K562 (cell line): ENCODE measurements at regions not wholly inside any gene's neighbourhood (a gene's known extent, or its start where the extent isn't known, plus 50 kb on each side); places are given as distances from the start of the nearest gene placed in this dataset.

Source experiments
- ATAC-seq: fragments of 200-7000 bp; cut with Tn5 transposase; 3 replicates; pipeline ENCODE4 v1.9.1; 2020; ENCODE audit warnings: moderate library complexity
- BruUV-seq: library from RNA; stranded (reverse); fragments of 400-500 nt; replicated peaks from 2 replicates; lab custom pipeline; 2021; lab: Mats Ljungman, UMichigan
- CTCF ChIA-PET: fragments of 300-600 bp; formaldehyde crosslinking; extraction: SDS; loops from one replicate; lab custom pipeline; 2021; ENCODE audit warnings: low intra/inter-chr PET ratio; lab: Yijun Ruan, JAX
- POLR2A ChIA-PET: fragments of 300-600, 350-650 bp; sonication (Branson Sonifier 250); formaldehyde crosslinking; extraction: SDS; loops from one replicate; lab custom pipeline; 2021; ENCODE audit warnings: antibody characterized with exemption, inconsistent platforms; lab: Yijun Ruan, JAX
- DNase-seq, 4 experiments: peaks; one replicate each; pipeline versions ENCODE4 v3.0.0 to v3.0.0-alpha.2; 2011 to 2018; ENCODE audit warnings: low spot score in 3 of 4, mixed read lengths in 3 of 4; ENCODE audit errors: extremely low read depth in 1 of 4
- FAIRE-seq: peaks from 2 replicates; lab custom pipeline; 2011; peaks lifted over from hg19 to GRCh38; lab: Jason Lieb, UNC
- H2AFZ ChIP-seq: 2 replicates; pipeline ENCODE4 v1.6.0; 2011; ENCODE audit warnings: low read depth, low read length, control low read depth, inconsistent platforms
- H3K27ac ChIP-seq: fragments of 200-600 bp; 3 replicates; pipeline ENCODE4 v1.8.0; 2011; ENCODE audit warnings: low read depth, mild to moderate bottlenecking, control low read depth, inconsistent platforms, low read length, moderate library complexity, mixed read lengths; ENCODE audit errors: extremely low read depth
- H3K27me3 ChIP-seq, 2 experiments: fragments of 300-600 bp in 1 of 2; 2 replicates in 1 of 2; 3 replicates in 1 of 2; pipeline versions ENCODE4 v1.6.0 to v1.8.0; 2011; ENCODE audit warnings: inconsistent platforms in 2 of 2, low read length in 2 of 2, mild to moderate bottlenecking in 1 of 2, mixed read lengths in 1 of 2, moderate library complexity in 1 of 2; ENCODE audit not compliant: control insufficient read depth in 2 of 2, insufficient read depth in 2 of 2
- H3K36me3 ChIP-seq: fragments of 300-600 bp; 3 replicates; pipeline ENCODE4 v1.8.0; 2011; ENCODE audit warnings: mild to moderate bottlenecking, low read length, inconsistent platforms; ENCODE audit not compliant: control insufficient read depth, insufficient read depth
- H3K4me1 ChIP-seq, 2 experiments: fragments of 200-600 bp in 1 of 2; replicated peaks in 1 of 2; 2 replicates in 1 of 2; 3 replicates in 1 of 2; pipeline versions ENCODE4 v1.5.1 to v1.8.0; 2011; ENCODE audit warnings: inconsistent platforms in 2 of 2, low read length in 2 of 2, mild to moderate bottlenecking in 1 of 2, mixed read lengths in 1 of 2, moderate library complexity in 1 of 2; ENCODE audit not compliant: control insufficient read depth in 2 of 2, insufficient read depth in 2 of 2
- H3K4me2 ChIP-seq: 2 replicates; pipeline ENCODE4 v1.6.1; 2011; ENCODE audit warnings: low read length, control low read depth, inconsistent platforms, mixed read lengths; ENCODE audit not compliant: insufficient read depth
- H3K4me3 ChIP-seq: fragments of 200-600 bp; sonication (generic), shearing (Covaris generic); 2 replicates; pipeline ENCODE4 v1.5.1; 2016; ENCODE audit warnings: control low read depth, inconsistent platforms
- H3K79me2 ChIP-seq: fragments of 200-600 bp; 3 replicates; pipeline ENCODE4 v1.8.0; 2011; ENCODE audit warnings: low read length, inconsistent platforms; ENCODE audit not compliant: control insufficient read depth, insufficient read depth
- H3K9ac ChIP-seq, 2 experiments: 2 replicates each; pipeline versions ENCODE4 v1.6.0 to v1.6.1; 2011; ENCODE audit warnings: low read depth in 2 of 2, low read length in 2 of 2, control low read depth in 1 of 2, inconsistent platforms in 1 of 2, mild to moderate bottlenecking in 1 of 2, mixed read lengths in 1 of 2; ENCODE audit not compliant: insufficient read depth in 1 of 2
- H3K9me1 ChIP-seq: one replicate; pipeline ENCODE4 v1.6.0; 2011; ENCODE audit warnings: inconsistent platforms, mild to moderate bottlenecking, low read length, moderate library complexity; ENCODE audit not compliant: control insufficient read depth, insufficient read depth
- H3K9me3 ChIP-seq: replicated peaks from 2 replicates; pipeline ENCODE4 v1.5.1; 2011; ENCODE audit warnings: low read depth, low read length, inconsistent platforms; ENCODE audit not compliant: control insufficient read depth, insufficient read depth
- H4K20me1 ChIP-seq: replicated peaks from 2 replicates; pipeline ENCODE4 v1.6.1; 2011; ENCODE audit warnings: low read length, inconsistent platforms, mixed read lengths; ENCODE audit not compliant: control insufficient read depth, insufficient read depth
- CHD1 ChIP-seq: fragments of 200-600 bp; sonication (generic); IDR thresholded peaks from one replicate; pipeline ENCODE4 v1.6.1; 2012; ENCODE audit warnings: mild to moderate bottlenecking, moderate library complexity, low read length, inconsistent platforms
- FOXJ2 ChIP-seq: fragments of 200-800 bp; sonication (Bioruptor generic); IDR thresholded peaks from 2 replicates; pipeline ENCODE4 v1.6.1; 2016; ENCODE audit warnings: missing genetic modification characterization, missing compliant biosample characterization
- MTA2 ChIP-seq: fragments of 450-650 bp; IDR thresholded peaks from 2 replicates; pipeline ENCODE4 v1.6.1; 2016; ENCODE audit warnings: low read depth
- PHB2 ChIP-seq: fragments of 450-650 bp; IDR thresholded peaks from 2 replicates; pipeline ENCODE4 v1.6.1; 2017; ENCODE audit warnings: low read depth
- PHTF2 ChIP-seq: fragments of 250-450 bp; sonication (Bioruptor Pico); IDR thresholded peaks from 2 replicates; pipeline ENCODE4 v1.5.0; 2021; ENCODE audit warnings: mild to moderate bottlenecking
- RFX5 ChIP-seq: IDR thresholded peaks from 2 replicates; pipeline ENCODE4 v1.6.1; 2011; ENCODE audit warnings: low read depth, mild to moderate bottlenecking, improper control_type of control experiment, low read length
- SMC3 ChIP-seq: conservative IDR thresholded peaks from 2 replicates; pipeline ENCODE4 v1.6.1; 2011; ENCODE audit warnings: low read depth, low read length, improper control_type of control experiment; ENCODE audit not compliant: insufficient read depth
- SRSF3 ChIP-seq: fragments of 200-400 bp; formaldehyde crosslinking; IDR thresholded peaks from 2 replicates; pipeline ENCODE4 v1.6.1; 2016; ENCODE audit warnings: mild to moderate bottlenecking, low read length, moderate library complexity; ENCODE audit not compliant: insufficient read depth
- ZBTB8A ChIP-seq: fragments of 450-650 bp; IDR thresholded peaks from 2 replicates; pipeline ENCODE4 v1.6.1; 2018; ENCODE audit warnings: mild to moderate bottlenecking, moderate library complexity; ENCODE audit not compliant: partially characterized antibody
- WGBS: fragments of 100-300 bp; shearing (Covaris generic); methylation state at CpG from one replicate; pipeline ENCODE4 v1.1.6; 2016; ENCODE audit warnings: low coverage, mixed read lengths; ENCODE audit not compliant: insufficient coverage; ENCODE audit errors: missing lambda C conversion rate; 5-methylcytosine and 5-hydroxymethylcytosine counted together
- in situ Hi-C: fragments of 300-500 bp; cut with MboI; formaldehyde crosslinking; loops from 4 replicates; pipeline ENCODE4 v1.15.0; 2018; ENCODE audit warnings: inconsistent platforms, mixed read lengths
- intact Hi-C: fragments of 100-400 bp; cut with micrococcal nuclease; formaldehyde crosslinking; loops from 2 replicates; pipeline ENCODE4 v1.14.2; 2022
- TF ChIP-seq, protein P1 (sequence below): sonication (generic); formaldehyde crosslinking; IDR thresholded peaks from 2 replicates; pipeline ENCODE4 v1.5.0; 2020; ENCODE audit warnings: missing genetic modification reagents

DNA sequence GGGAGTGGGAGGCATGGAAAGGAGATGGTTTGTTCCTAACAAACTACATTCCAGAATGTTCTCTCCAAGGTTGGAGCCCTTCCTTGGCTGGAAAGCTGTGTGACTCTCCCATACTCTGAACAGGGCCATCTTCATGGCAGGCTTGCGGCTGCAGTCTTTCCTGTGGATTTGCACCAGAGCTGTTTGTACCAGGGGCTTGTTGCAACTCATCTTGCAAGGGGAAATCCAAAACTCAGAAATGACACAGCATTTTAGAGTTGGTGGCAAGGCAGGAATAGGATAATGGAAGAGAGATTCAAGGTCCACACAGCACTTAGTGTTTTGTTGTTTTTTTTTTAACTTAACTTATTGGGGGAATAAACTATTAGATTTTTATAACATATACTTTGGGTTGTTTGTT lies 73.7 kb upstream of the ZNF516 start:
- Histone ChIP-seq H2AFZ (no peak overlapping the region), H3K9me3 (no peaks in the 10 kb centered on the region), H3K27me3 (peaks cover 0 to 21% of the 10 kb centered on the region in 2 experiments; a peak in 2 of 5 replicates)
- POLR2A ChIA-PET = no interaction called here
- FAIRE-seq = no peak
- no TSS peak for BruUV-seq
- intact Hi-C loops = no loop called here
- in situ Hi-C loops = no loop called here
- TF ChIP-seq PHTF2 (CRISPR knock-in tag) = no peak
- TF ChIP-seq MTA2 = no peak
- TF ChIP-seq, protein P1, sequence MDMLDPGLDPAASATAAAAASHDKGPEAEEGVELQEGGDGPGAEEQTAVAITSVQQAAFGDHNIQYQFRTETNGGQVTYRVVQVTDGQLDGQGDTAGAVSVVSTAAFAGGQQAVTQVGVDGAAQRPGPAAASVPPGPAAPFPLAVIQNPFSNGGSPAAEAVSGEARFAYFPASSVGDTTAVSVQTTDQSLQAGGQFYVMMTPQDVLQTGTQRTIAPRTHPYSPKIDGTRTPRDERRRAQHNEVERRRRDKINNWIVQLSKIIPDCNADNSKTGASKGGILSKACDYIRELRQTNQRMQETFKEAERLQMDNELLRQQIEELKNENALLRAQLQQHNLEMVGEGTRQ = no peak
- TF ChIP-seq RFX5 = no peak
- no peak for TF ChIP-seq CHD1
- TF ChIP-seq FOXJ2 (tag) = no peak
- TF ChIP-seq SRSF3 = no peak
- TF ChIP-seq SMC3 = no peak
- no peak for TF ChIP-seq ZBTB8A
- no peak for TF ChIP-seq PHB2
- TF ChIP-seq, all 486 proteins: peak for 0
- Histone ChIP-seq H3K9ac (no peak overlapping the region), H3K36me3 (no peaks in the 10 kb centered on the region), H3K4me2 (no peak overlapping the region), H3K9me1 (no peaks in the 10 kb centered on the region), H3K79me2 (no peaks in the 10 kb centered on the region), H3K4me3 (no peak overlapping the region), H3K4me1 (no peaks in the 10 kb centered on the region), H4K20me1 (no peaks in the 10 kb centered on the region), H3K27ac (no peak overlapping the region)
- CTCF ChIA-PET = no interaction called here
- ATAC-seq (no peak), DNase-seq (no peak)
- WGBS = 0% methylated on average over 1 of the region's 1 CpG
